H1 (cell line): ENCODE measurements at regions not wholly inside any gene's neighbourhood (a gene's known extent, or its start where the extent isn't known, plus 50 kb on each side); places are given as distances from the start of the nearest gene placed in this dataset.

Experiments
- CTCF ChIA-PET: fragments of 300-600 bp; sonication (Branson Sonifier 250); formaldehyde crosslinking; loops from one replicate; lab custom pipeline; 2021; ENCODE audit not compliant: partially characterized antibody; lab: Charles Lee
- POLR2A ChIA-PET: fragments of 300-600 bp; sonication (Branson Sonifier 250); formaldehyde crosslinking; loops from one replicate; lab custom pipeline; 2021; ENCODE audit warnings: inconsistent platforms; ENCODE audit not compliant: partially characterized antibody; lab: Charles Lee
- DNase-seq, 2 experiments: peaks; one replicate each; pipeline versions ENCODE4 v3.0.0 to v3.0.0-alpha.2; 2010 to 2022; ENCODE audit warnings: low spot score in 2 of 2, low read depth in 1 of 2, mixed read lengths in 1 of 2
- FAIRE-seq: peaks from 2 replicates; lab custom pipeline; 2011; peaks lifted over from hg19 to GRCh38; lab: Jason Lieb, UNC
- H2AFZ ChIP-seq: 2 replicates; pipeline ENCODE4 v1.8.1; 2012; ENCODE audit warnings: low read length, inconsistent platforms
- H2AK5ac ChIP-seq: 2 replicates; pipeline ENCODE4 v1.6.1; 2013; ENCODE audit warnings: low read depth, low read length
- H2BK120ac ChIP-seq: replicated peaks from 2 replicates; pipeline ENCODE3; 2013; ENCODE audit warnings: low read depth, low read length, inconsistent platforms
- H2BK12ac ChIP-seq: 2 replicates; pipeline ENCODE4 v1.6.1; 2013; ENCODE audit warnings: low read depth, low read length
- H2BK15ac ChIP-seq: 2 replicates; pipeline ENCODE4 v1.6.1; 2013; ENCODE audit warnings: low read length
- H2BK20ac ChIP-seq: 2 replicates; pipeline ENCODE4 v1.6.1; 2013; ENCODE audit warnings: low read length
- H2BK5ac ChIP-seq: 2 replicates; pipeline ENCODE4 v1.6.1; 2013; ENCODE audit warnings: low read depth, low read length
- H3K14ac ChIP-seq: 2 replicates; pipeline ENCODE4 v1.6.1; 2013; ENCODE audit warnings: inconsistent platforms; ENCODE audit not compliant: insufficient read length
- H3K18ac ChIP-seq: 2 replicates; pipeline ENCODE4 v1.6.1; 2013; ENCODE audit warnings: low read length; ENCODE audit errors: extremely low read depth
- H3K23ac ChIP-seq: 2 replicates; pipeline ENCODE4 v1.6.1; 2013; ENCODE audit warnings: inconsistent platforms; ENCODE audit not compliant: insufficient read length
- H3K23me2 ChIP-seq: 2 replicates; pipeline ENCODE4 v1.6.1; 2013; ENCODE audit warnings: low read depth, low read length
- H3K27ac ChIP-seq: 2 replicates; pipeline ENCODE4 v1.6.1; 2011; ENCODE audit warnings: low read depth, low read length, inconsistent platforms
- H3K27me3 ChIP-seq, 4 experiments: replicated peaks in 1 of 4; 1 replicate in 1 of 4; 2 replicates in 3 of 4; pipeline versions ENCODE4 v1.6.1 to v1.8.1; 2011 to 2013; ENCODE audit warnings: low read length in 3 of 4, mild to moderate bottlenecking in 3 of 4, inconsistent platforms in 2 of 4, mixed read lengths in 2 of 4, moderate library complexity in 1 of 4; ENCODE audit not compliant: control insufficient read depth in 3 of 4, insufficient read depth in 3 of 4; ENCODE audit errors: extremely low read depth in 1 of 4
- H3K36me3 ChIP-seq, 4 experiments: 2 replicates each; pipeline versions ENCODE4 v1.6.1 to v1.8.1; 2011 to 2013; ENCODE audit warnings: mild to moderate bottlenecking in 4 of 4, low read length in 3 of 4, moderate library complexity in 2 of 4, control low read depth in 1 of 4, inconsistent platforms in 1 of 4; ENCODE audit not compliant: insufficient read depth in 4 of 4, control insufficient read depth in 2 of 4
- H3K4ac ChIP-seq: replicated peaks from 2 replicates; pipeline ENCODE3; 2013; ENCODE audit warnings: low read length, low read depth, mixed read lengths, inconsistent platforms; ENCODE audit not compliant: insufficient read length
- H3K4me1 ChIP-seq, 4 experiments: replicated peaks in 1 of 4; 1 replicate in 1 of 4; 2 replicates in 3 of 4; pipeline versions ENCODE4 v1.6.1 to v1.8.1; 2011 to 2013; ENCODE audit warnings: low read length in 3 of 4, inconsistent platforms in 2 of 4, mixed read lengths in 1 of 4; ENCODE audit not compliant: insufficient read depth in 4 of 4, control insufficient read depth in 3 of 4
- H3K4me2 ChIP-seq, 2 experiments: 2 replicates each; pipeline versions ENCODE4 v1.6.1 to v1.8.1; 2011 to 2013; ENCODE audit warnings: low read depth in 2 of 2, low read length in 2 of 2, control low read depth in 1 of 2, inconsistent platforms in 1 of 2, mild to moderate bottlenecking in 1 of 2; ENCODE audit not compliant: insufficient read depth in 1 of 2
- H3K4me3 ChIP-seq, 4 experiments: fragments of 200-600, 300-600 bp in 1 of 4; sonication (generic), shearing (Covaris generic), sonication (Bioruptor Twin) in 1 of 4; 2 replicates each; pipeline versions ENCODE4 v1.5.1 to v1.8.1; 2011 to 2016; ENCODE audit warnings: low read length in 4 of 4, low read depth in 3 of 4, control low read depth in 2 of 4, inconsistent platforms in 2 of 4, mild to moderate bottlenecking in 2 of 4, mixed read lengths in 1 of 4, moderate library complexity in 1 of 4; ENCODE audit not compliant: insufficient read depth in 2 of 4; ENCODE audit errors: extremely low read depth in 1 of 4
- H3K56ac ChIP-seq: replicated peaks from 2 replicates; pipeline ENCODE3; 2013; ENCODE audit warnings: low read depth, mild to moderate bottlenecking, mixed read lengths, low read length, inconsistent platforms; ENCODE audit not compliant: insufficient read length
- H3K79me1 ChIP-seq: 2 replicates; pipeline ENCODE4 v1.6.1; 2013; ENCODE audit warnings: low read depth, low read length, control low read depth
- H3K79me2 ChIP-seq, 2 experiments: 2 replicates each; pipeline versions ENCODE4 v1.6.1 to v1.8.1; 2012 to 2013; ENCODE audit warnings: low read length in 2 of 2, mild to moderate bottlenecking in 2 of 2, inconsistent platforms in 1 of 2; ENCODE audit not compliant: insufficient read depth in 2 of 2, control insufficient read depth in 1 of 2
- H3K9ac ChIP-seq, 4 experiments: replicated peaks in 1 of 4; 1 replicate in 1 of 4; 2 replicates in 3 of 4; pipeline versions ENCODE4 v1.6.1 to v1.8.1; 2011 to 2013; ENCODE audit warnings: low read depth in 3 of 4, low read length in 3 of 4, control low read depth in 2 of 4, mild to moderate bottlenecking in 2 of 4, moderate library complexity in 2 of 4, inconsistent platforms in 1 of 4; ENCODE audit errors: extremely low read depth in 1 of 4
- H3K9me3 ChIP-seq, 2 experiments: 2 replicates each; pipeline versions ENCODE4 v1.6.1 to v1.8.1; 2012 to 2013; ENCODE audit warnings: mild to moderate bottlenecking in 2 of 2, moderate library complexity in 2 of 2, control low read depth in 1 of 2, inconsistent platforms in 1 of 2, low read depth in 1 of 2, low read length in 1 of 2, mixed read lengths in 1 of 2; ENCODE audit not compliant: insufficient read depth in 2 of 2
- H4K20me1 ChIP-seq, 2 experiments: replicated peaks in 1 of 2; 2 replicates each; pipeline versions ENCODE3 to v1.8.1; 2011 to 2013; ENCODE audit warnings: inconsistent platforms in 2 of 2, low read length in 2 of 2, mild to moderate bottlenecking in 1 of 2; ENCODE audit not compliant: insufficient read depth in 2 of 2, control insufficient read depth in 1 of 2
- H4K5ac ChIP-seq: 2 replicates; pipeline ENCODE4 v1.6.1; 2013; ENCODE audit warnings: low read length, low read depth, mixed read lengths, inconsistent platforms; ENCODE audit not compliant: insufficient read length
- H4K8ac ChIP-seq: 2 replicates; pipeline ENCODE4 v1.8.0; 2013; ENCODE audit warnings: mild to moderate bottlenecking, moderate library complexity, low read length, inconsistent platforms; ENCODE audit not compliant: insufficient read depth; ENCODE audit errors: extremely low read depth
- H4K91ac ChIP-seq: replicated peaks from 2 replicates; pipeline ENCODE3; 2013; ENCODE audit warnings: low read length, mixed read lengths, inconsistent platforms; ENCODE audit not compliant: insufficient read length
- ASH2L ChIP-seq: fragments of 200-600, 300-600 bp; sonication (generic); IDR thresholded peaks from one replicate; pipeline ENCODE4 v1.7.1; 2017; ENCODE audit warnings: low read length
- GABPA ChIP-seq: IDR thresholded peaks from 2 replicates; pipeline ENCODE4 v1.6.1; 2011; ENCODE audit warnings: mild to moderate bottlenecking, low read length, moderate library complexity, borderline replicate concordance; ENCODE audit not compliant: insufficient read depth
- GTF2F1 ChIP-seq: IDR thresholded peaks from 2 replicates; pipeline ENCODE4 v1.6.1; 2012; ENCODE audit warnings: low read depth, low read length, improper control_type of control experiment, borderline replicate concordance
- HDAC2 ChIP-seq, 2 experiments: fragments of 300-600 bp in 1 of 2; sonication (generic) in 1 of 2; IDR thresholded peaks; 2 replicates each; pipeline ENCODE4 v1.6.1; 2011 to 2012; ENCODE audit warnings: low read depth in 2 of 2, low read length in 2 of 2, mild to moderate bottlenecking in 2 of 2, moderate library complexity in 2 of 2, borderline replicate concordance in 1 of 2, inconsistent platforms in 1 of 2
- NANOG ChIP-seq: IDR thresholded peaks from 2 replicates; pipeline ENCODE4 v1.6.1; 2011; ENCODE audit warnings: low read length, low read depth, mild to moderate bottlenecking, inconsistent platforms; ENCODE audit not compliant: insufficient read depth, poor library complexity, severe bottlenecking
- RAD21 ChIP-seq, 2 experiments: IDR thresholded peaks in 1 of 2; conservative IDR thresholded peaks in 1 of 2; 2 replicates each; pipeline ENCODE4 v1.6.1; 2011; ENCODE audit warnings: low read depth in 2 of 2, low read length in 2 of 2, improper control_type of control experiment in 1 of 2, inconsistent platforms in 1 of 2, mild to moderate bottlenecking in 1 of 2, moderate library complexity in 1 of 2
- SIX5 ChIP-seq: IDR thresholded peaks from 2 replicates; pipeline ENCODE4 v1.6.1; 2011; ENCODE audit warnings: mild to moderate bottlenecking, low read depth, low read length
- TBP ChIP-seq: IDR thresholded peaks from 2 replicates; pipeline ENCODE4 v1.6.1; 2011; ENCODE audit warnings: low read depth, low read length, improper control_type of control experiment
- TEAD4 ChIP-seq: IDR thresholded peaks from 2 replicates; pipeline ENCODE4 v1.6.1; 2012; ENCODE audit warnings: low read depth, low read length, inconsistent platforms, mixed read lengths
- WGBS, 2 experiments: shearing (Covaris generic) in 1 of 2; methylation state at CpG; one replicate each; pipeline versions ENCODE4 v1.1.6 to v1.1.7; 2013 to 2015; ENCODE audit warnings: low lambda C conversion rate in 2 of 2, mixed read lengths in 2 of 2, inconsistent platforms in 1 of 2, low coverage in 1 of 2, missing lambda C conversion rate in 1 of 2; ENCODE audit not compliant: insufficient replicate concordance in 2 of 2, insufficient coverage in 1 of 2, insufficient read length in 1 of 2; ENCODE audit errors: extremely low coverage in 1 of 2, missing lambda C conversion rate in 1 of 2; 5-methylcytosine and 5-hydroxymethylcytosine counted together

DNA sequence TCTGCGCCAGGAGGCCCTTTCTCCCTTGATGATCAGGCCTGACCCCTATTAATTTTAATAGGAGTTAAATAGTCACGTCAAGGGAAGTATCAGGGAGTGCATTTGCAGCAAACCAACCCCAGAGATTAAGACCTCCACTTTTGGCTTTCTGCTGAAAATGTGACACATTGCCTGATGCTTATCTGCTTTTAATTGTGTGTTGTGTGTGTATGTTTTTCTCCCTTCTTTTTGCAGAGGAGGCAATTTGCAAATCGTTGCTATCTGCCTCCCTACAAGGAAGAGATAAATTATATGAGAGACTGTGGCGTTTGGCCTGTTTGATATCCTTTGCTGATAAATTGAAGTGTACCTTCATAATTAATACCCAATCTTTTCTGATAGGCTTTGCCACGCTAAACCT lies 822.9 kb downstream of the VRK1 start:
- Histone ChIP-seq H3K14ac (no peak overlapping the region), H3K4ac (no peak overlapping the region), H4K5ac (no peak overlapping the region), H4K91ac (no peak overlapping the region), H3K23ac (no peak overlapping the region), H3K27ac (no peak overlapping the region), H2BK12ac (no peak overlapping the region), H3K4me1 (0 out of 7 replicates have a peak, but pooled peaks cover 0 to 2% (median 0%) of the 10 kb centered on the region in 4 experiments), H2BK15ac (no peak overlapping the region), H3K23me2 (no peaks in the 10 kb centered on the region), H3K79me2 (no peaks in the 10 kb centered on the region), H3K9me3 (no peaks in the 10 kb centered on the region), H3K4me3 (no peak overlapping the region), H3K4me2 (no peak overlapping the region), H3K79me1 (no peaks in the 10 kb centered on the region), H2BK5ac (no peak overlapping the region), H3K18ac (no peak overlapping the region), H2BK120ac (no peak overlapping the region), H2BK20ac (no peak overlapping the region), H3K27me3 (no peaks in the 10 kb centered on the region), H3K56ac (no peak overlapping the region), H4K20me1 (no peaks in the 10 kb centered on the region), H3K36me3 (no peaks in the 10 kb centered on the region), H2AK5ac (no peak overlapping the region), H4K8ac (no peak overlapping the region), H3K9ac (no peak overlapping the region), H2AFZ (peak overlapping the region; percentile 71; the same call in 1 of the 2 replicates)
- CTCF ChIA-PET = no interaction called here
- TF ChIP-seq NANOG = no peak
- TF ChIP-seq SIX5 = no peak
- no peak for TF ChIP-seq GABPA
- no peak for TF ChIP-seq RAD21 (IDR thresholded peaks at IDR 0.05 in 1 of 2, conservative IDR thresholded peaks at IDR 0.05 in 1 of 2; ENCODE audit: low read depth in 2 of 2, low read length in 2 of 2)
- TF ChIP-seq ASH2L = no peak
- TF ChIP-seq TEAD4 = no peak
- TF ChIP-seq TBP = no peak
- no peak for TF ChIP-seq GTF2F1
- no peak for TF ChIP-seq HDAC2 (IDR thresholded peaks at IDR 0.05; ENCODE audit: borderline replicate concordance in 1 of 2, low read depth in 2 of 2, low read length in 2 of 2)
- FAIRE-seq (no peak), DNase-seq (no peak)
- WGBS, 2 experiments = 86% methylated on average over 5 of the region's 5 CpGs; no CpG with 5 or more reads in 1 of the 2 experiments
- POLR2A ChIA-PET = no interaction called here
